ENCODE measurements at regions not wholly inside any gene's neighbourhood (a gene's known extent, or its start where the extent isn't known, plus 50 kb on each side); places are given as distances from the start of the nearest gene placed in this dataset.

DNA sequence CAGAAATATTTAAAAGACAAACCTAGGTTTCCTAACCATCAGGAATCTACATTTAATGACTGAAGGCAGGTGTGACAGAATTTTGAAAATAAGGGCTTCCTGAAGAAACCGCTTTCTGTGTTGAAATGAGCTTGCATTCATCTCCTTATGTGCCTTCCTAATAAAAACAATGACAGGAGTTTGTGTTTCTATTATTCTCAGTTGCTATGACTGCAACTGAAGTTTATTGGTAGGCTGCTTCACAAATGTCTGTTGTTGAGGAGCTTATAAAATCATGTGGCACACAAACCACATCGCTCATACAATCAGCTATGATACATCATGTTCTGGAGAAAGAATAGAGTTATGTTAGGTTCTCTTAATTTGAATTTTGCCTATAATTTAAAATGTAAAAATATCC is 362.7 kb upstream of the SLC8A1 start:
- 0 out of 2 replicates have a peak overlapping the region, but pooled peaks have one; percentile 18 for H2AFZ ChIP-seq
- no peak for DNase-seq
- ChIA-PET POLR2A (ENCODE audit: unreplicated experiment) (no interaction called here), CTCF (no interaction called here)
- H3F3A ChIP-seq (ENCODE audit: insufficient read depth, low read depth): no peaks in the 10 kb centered on the region
- H3K9me2 ChIP-seq (ENCODE audit: insufficient read depth): no peaks in the 10 kb centered on the region
- H3K4me1 ChIP-seq (replicated peaks; ENCODE audit: insufficient read depth): no peaks in the 10 kb centered on the region
- H3K36me3 ChIP-seq (ENCODE audit: low read depth): no peaks in the 10 kb centered on the region
- no peaks in the 10 kb centered on the region for H3K9me3 ChIP-seq (ENCODE audit: insufficient read depth, low read depth)
- no peak for TF ChIP-seq EZH2 (IDR thresholded peaks at IDR 0.05; ENCODE audit: low read depth)
- TF ChIP-seq, protein P1, sequence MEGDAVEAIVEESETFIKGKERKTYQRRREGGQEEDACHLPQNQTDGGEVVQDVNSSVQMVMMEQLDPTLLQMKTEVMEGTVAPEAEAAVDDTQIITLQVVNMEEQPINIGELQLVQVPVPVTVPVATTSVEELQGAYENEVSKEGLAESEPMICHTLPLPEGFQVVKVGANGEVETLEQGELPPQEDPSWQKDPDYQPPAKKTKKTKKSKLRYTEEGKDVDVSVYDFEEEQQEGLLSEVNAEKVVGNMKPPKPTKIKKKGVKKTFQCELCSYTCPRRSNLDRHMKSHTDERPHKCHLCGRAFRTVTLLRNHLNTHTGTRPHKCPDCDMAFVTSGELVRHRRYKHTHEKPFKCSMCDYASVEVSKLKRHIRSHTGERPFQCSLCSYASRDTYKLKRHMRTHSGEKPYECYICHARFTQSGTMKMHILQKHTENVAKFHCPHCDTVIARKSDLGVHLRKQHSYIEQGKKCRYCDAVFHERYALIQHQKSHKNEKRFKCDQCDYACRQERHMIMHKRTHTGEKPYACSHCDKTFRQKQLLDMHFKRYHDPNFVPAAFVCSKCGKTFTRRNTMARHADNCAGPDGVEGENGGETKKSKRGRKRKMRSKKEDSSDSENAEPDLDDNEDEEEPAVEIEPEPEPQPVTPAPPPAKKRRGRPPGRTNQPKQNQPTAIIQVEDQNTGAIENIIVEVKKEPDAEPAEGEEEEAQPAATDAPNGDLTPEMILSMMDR (conservative IDR thresholded peaks at IDR 0.05): no peak
- no peak overlapping the region for H3K4me3 ChIP-seq
- intact Hi-C loops (cut with micrococcal nuclease; ENCODE audit: unreplicated experiment): no loop called here
- H3K4me2 ChIP-seq: no peak overlapping the region
- H4K20me1 ChIP-seq (ENCODE audit: insufficient read depth): no peaks in the 10 kb centered on the region
- H3K27me3 ChIP-seq (ENCODE audit: insufficient read depth, low read depth): no peaks in the 10 kb centered on the region
- no peaks in the 10 kb centered on the region for H3K79me2 ChIP-seq (ENCODE audit: low read depth)
- H3K27ac ChIP-seq: no peak overlapping the region
- BruUV-seq (replicated peaks): no TSS peak

DNA sequence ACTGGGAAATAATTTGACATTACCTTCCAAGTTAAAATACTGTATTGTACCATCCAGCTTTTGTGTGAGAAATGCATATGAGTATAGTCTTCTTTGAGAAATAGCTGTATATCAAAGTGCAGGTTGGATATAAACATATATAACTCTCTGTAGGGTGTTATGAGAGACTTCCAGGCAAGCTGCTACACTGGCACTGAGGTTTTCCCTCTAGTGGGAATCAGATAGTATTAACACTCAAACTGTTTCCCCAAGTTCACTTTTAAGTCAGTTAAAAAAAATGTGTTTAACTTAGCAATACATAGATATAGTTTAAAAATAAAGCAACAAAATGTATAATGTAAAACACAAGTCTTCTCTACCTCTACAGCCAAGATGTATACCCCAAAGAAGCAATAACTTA is 368.4 kb upstream of the SLC8A1 start:
- CTCF ChIA-PET: no interaction called here
- H2AFZ ChIP-seq: no peak overlapping the region
- peak overlapping the region; percentile 37; the same call in 1 of the 2 replicates for H3K4me2 ChIP-seq
- H3K9me3 ChIP-seq (ENCODE audit: insufficient read depth, low read depth): no peaks in the 10 kb centered on the region
- no peaks in the 10 kb centered on the region for H4K20me1 ChIP-seq (ENCODE audit: insufficient read depth)
- H3K27ac ChIP-seq: no peak overlapping the region
- intact Hi-C loops (cut with micrococcal nuclease; ENCODE audit: unreplicated experiment): no loop called here
- BruUV-seq (replicated peaks): no TSS peak
- no peaks in the 10 kb centered on the region for H3K79me2 ChIP-seq (ENCODE audit: low read depth)
- no peaks in the 10 kb centered on the region for H3K9me2 ChIP-seq (ENCODE audit: insufficient read depth)
- POLR2A ChIA-PET (ENCODE audit: unreplicated experiment): no interaction called here
- H3K4me1 ChIP-seq (replicated peaks; ENCODE audit: insufficient read depth): no peaks in the 10 kb centered on the region
- no peak for DNase-seq
- H3K36me3 ChIP-seq (ENCODE audit: low read depth): no peaks in the 10 kb centered on the region
- no peak overlapping the region; the same call in 1 of the 2 replicates for H3K4me3 ChIP-seq
- TF ChIP-seq, protein P1 (conservative IDR thresholded peaks at IDR 0.05): no peak; the same call in 1 of the 2 replicates
- no peak for TF ChIP-seq EZH2 (IDR thresholded peaks at IDR 0.05; ENCODE audit: low read depth)
- no peaks in the 10 kb centered on the region for H3F3A ChIP-seq (ENCODE audit: insufficient read depth, low read depth)
- H3K27me3 ChIP-seq (ENCODE audit: insufficient read depth, low read depth): no peaks in the 10 kb centered on the region

DNA sequence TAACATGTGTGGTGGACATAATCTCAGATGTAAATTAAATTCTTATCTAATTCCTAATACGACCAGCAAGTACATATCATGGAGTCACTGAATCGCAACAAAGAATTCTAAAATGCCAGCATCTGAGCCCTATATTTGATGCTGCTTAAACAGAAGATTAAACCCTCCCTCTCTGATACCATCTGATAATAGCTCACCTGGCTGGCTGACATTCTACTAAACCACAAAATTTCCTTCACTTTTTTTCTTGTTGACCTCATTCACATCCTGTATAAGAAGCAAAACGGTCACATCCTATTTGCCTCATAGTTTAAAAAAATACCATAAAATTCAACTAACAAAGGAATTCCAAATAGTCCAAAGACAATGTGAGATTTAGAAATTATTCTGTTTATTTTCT is 371.6 kb upstream of the SLC8A1 start:
- no peaks in the 10 kb centered on the region for H3K9me3 ChIP-seq (ENCODE audit: insufficient read depth, low read depth)
- H4K20me1 ChIP-seq (ENCODE audit: insufficient read depth): no peaks in the 10 kb centered on the region
- H3K4me3 ChIP-seq: no peak overlapping the region
- intact Hi-C loops (cut with micrococcal nuclease; ENCODE audit: unreplicated experiment): no loop called here
- H3K79me2 ChIP-seq (ENCODE audit: low read depth): no peaks in the 10 kb centered on the region
- DNase-seq: no peak
- no peaks in the 10 kb centered on the region for H3K4me1 ChIP-seq (replicated peaks; ENCODE audit: insufficient read depth)
- no peaks in the 10 kb centered on the region for H3K9me2 ChIP-seq (ENCODE audit: insufficient read depth)
- no TSS peak for BruUV-seq (replicated peaks)
- CTCF ChIA-PET: interaction anchor here (0.6 kb wide), 1 partner anchor 710 kb away, joined by 3 read pairs; no protein-coding TSS in a partner anchor
- H3F3A ChIP-seq (ENCODE audit: insufficient read depth, low read depth): no peaks in the 10 kb centered on the region
- H3K36me3 ChIP-seq (ENCODE audit: low read depth): no peaks in the 10 kb centered on the region
- TF ChIP-seq, protein P1 (conservative IDR thresholded peaks at IDR 0.05): no peak
- no peak for TF ChIP-seq EZH2 (IDR thresholded peaks at IDR 0.05; ENCODE audit: low read depth)
- POLR2A ChIA-PET (ENCODE audit: unreplicated experiment): no interaction called here
- no peak overlapping the region for H3K4me2 ChIP-seq
- no peaks in the 10 kb centered on the region for H3K27me3 ChIP-seq (ENCODE audit: insufficient read depth, low read depth)
- H2AFZ ChIP-seq: peak overlapping the region; percentile 11; the same call in 1 of the 2 replicates
- no peak overlapping the region for H3K27ac ChIP-seq

Data from PC-9 (cell line).